Neural cell (in vitro differentiated cells): ENCODE measurements at regions not wholly inside any gene's neighbourhood (a gene's known extent, or its start where the extent isn't known, plus 50 kb on each side); places are given as distances from the start of the nearest gene placed in this dataset.

Experiments
- H2AFZ ChIP-seq: fragments of 200-600, 300-800 bp; sonication (generic), shearing (Covaris generic); 2 replicates; pipeline ENCODE4 v1.6.0; 2014; ENCODE audit warnings: low read depth, mild to moderate bottlenecking, antibody characterized with exemption, low read length, moderate library complexity
- H3F3A ChIP-seq: fragments of 200-600 bp; shearing (Covaris generic); 2 replicates; pipeline ENCODE4 v1.6.1; 2016; ENCODE audit warnings: mild to moderate bottlenecking, moderate library complexity, mixed read lengths, antibody characterized with exemption, low read length; ENCODE audit not compliant: insufficient read depth, poor library complexity, severe bottlenecking
- H3K27ac ChIP-seq: fragments of 200-600, 300-800 bp; sonication (generic), shearing (Covaris generic); 2 replicates; pipeline ENCODE4 v1.5.1; 2014; ENCODE audit warnings: mild to moderate bottlenecking, low read length, moderate library complexity
- H3K27me3 ChIP-seq: fragments of 300-800, 200-600 bp; sonication (generic), shearing (Covaris generic); 2 replicates; pipeline ENCODE4 v1.6.0; 2014; ENCODE audit warnings: mild to moderate bottlenecking, low read depth, low read length, moderate library complexity; ENCODE audit not compliant: insufficient read depth
- H3K36me3 ChIP-seq: fragments of 300-800, 200-600 bp; sonication (generic), shearing (Covaris generic); 2 replicates; pipeline ENCODE4 v1.5.1; 2014; ENCODE audit warnings: mild to moderate bottlenecking, antibody characterized with exemption, low read length, moderate library complexity; ENCODE audit not compliant: insufficient read depth
- H3K4me2 ChIP-seq: fragments of 300-800, 200-600 bp; sonication (generic), shearing (Covaris generic); 2 replicates; pipeline ENCODE4 v1.6.0; 2014; ENCODE audit warnings: mild to moderate bottlenecking, low read length
- H3K4me3 ChIP-seq: fragments of 300-800, 200-600 bp; sonication (generic), shearing (Covaris generic); 2 replicates; pipeline ENCODE4 v1.5.1; 2014; ENCODE audit warnings: mild to moderate bottlenecking, low read length, moderate library complexity
- H3K79me2 ChIP-seq: fragments of 200-600 bp; shearing (Covaris generic); replicated peaks from 2 replicates; pipeline ENCODE4 v1.6.0; 2014; ENCODE audit warnings: mild to moderate bottlenecking, low read length, moderate library complexity; ENCODE audit not compliant: insufficient read depth
- H3K9ac ChIP-seq: fragments of 300-800, 200-600 bp; sonication (generic), shearing (Covaris generic); 2 replicates; pipeline ENCODE4 v1.6.1; 2016; ENCODE audit warnings: mild to moderate bottlenecking, low read length, mixed read lengths
- H3K9me2 ChIP-seq: fragments of 200-600 bp; shearing (Covaris generic); 2 replicates; pipeline ENCODE4 v1.6.1; 2016; ENCODE audit warnings: mild to moderate bottlenecking, low read length, mixed read lengths; ENCODE audit not compliant: insufficient read depth
- H3K9me3 ChIP-seq: fragments of 200-600, 300-800 bp; sonication (generic), shearing (Covaris generic); 2 replicates; pipeline ENCODE4 v1.6.1; 2016; ENCODE audit warnings: mild to moderate bottlenecking, mixed run types, low read length, moderate library complexity, mixed read lengths
- H4K20me1 ChIP-seq: fragments of 200-600 bp; shearing (Covaris generic); 2 replicates; pipeline ENCODE4 v1.6.1; 2016; ENCODE audit warnings: mild to moderate bottlenecking, mixed run types; ENCODE audit not compliant: insufficient read depth
- CTCF ChIP-seq: fragments of 450-650 bp; IDR thresholded peaks from 2 replicates; pipeline ENCODE4 v1.5.1; 2014; ENCODE audit warnings: antibody characterized with exemption, mild to moderate bottlenecking, moderate library complexity; ENCODE audit not compliant: poor library complexity, severe bottlenecking
- EP300 ChIP-seq: fragments of 450-650 bp; conservative IDR thresholded peaks from 2 replicates; pipeline ENCODE4 v1.6.1; 2014; ENCODE audit warnings: antibody characterized with exemption, mild to moderate bottlenecking, moderate library complexity; ENCODE audit not compliant: poor library complexity, severe bottlenecking
- EZH2 ChIP-seq: fragments of 200-600, 300-800 bp; shearing (Covaris generic), sonication (generic); IDR thresholded peaks from 2 replicates; pipeline ENCODE4 v1.6.1; 2014; ENCODE audit warnings: antibody characterized with exemption, low read length, borderline replicate concordance, mild to moderate bottlenecking; ENCODE audit not compliant: insufficient read depth, poor library complexity, severe bottlenecking
- MXI1 ChIP-seq: fragments of 450-650 bp; conservative IDR thresholded peaks from 2 replicates; pipeline ENCODE4 v1.6.1; 2014; ENCODE audit warnings: antibody characterized with exemption, mild to moderate bottlenecking; ENCODE audit not compliant: poor library complexity, severe bottlenecking
- POLR2AphosphoS5 ChIP-seq: IDR thresholded peaks from 2 replicates; pipeline ENCODE4 v1.6.1; 2012
- RAD21 ChIP-seq: fragments of 450-650 bp; conservative IDR thresholded peaks from 2 replicates; pipeline ENCODE4 v1.6.1; 2014; ENCODE audit warnings: antibody characterized with exemption, mild to moderate bottlenecking, moderate library complexity
- REST ChIP-seq: IDR thresholded peaks from 2 replicates; pipeline ENCODE4 v1.6.1; 2012; ENCODE audit warnings: borderline replicate concordance
- SMC3 ChIP-seq: fragments of 450-650 bp; conservative IDR thresholded peaks from 2 replicates; pipeline ENCODE4 v1.6.1; 2014; ENCODE audit warnings: antibody characterized with exemption, mild to moderate bottlenecking, moderate library complexity; ENCODE audit not compliant: poor library complexity
- TAF1 ChIP-seq: IDR thresholded peaks from 2 replicates; pipeline ENCODE4 v1.6.1; 2012; ENCODE audit warnings: low read depth

GRCh38 chr13:99722338-99722818 lies 221.1 kb downstream of the TM9SF2 start:
- no peaks in the 10 kb centered on the region for H3K79me2 ChIP-seq
- no peaks in the 10 kb centered on the region for H3K36me3 ChIP-seq
- no peaks in the 10 kb centered on the region for H3K9me2 ChIP-seq
- no peak overlapping the region for H2AFZ ChIP-seq
- no peak overlapping the region for H3K4me2 ChIP-seq
- no peaks in the 10 kb centered on the region for H4K20me1 ChIP-seq
- H3K9me3 ChIP-seq = no peaks in the 10 kb centered on the region
- TF ChIP-seq TAF1 (no peak), POLR2AphosphoS5 (no peak)
- H3K9ac ChIP-seq = no peak overlapping the region
- no peaks in the 10 kb centered on the region for H3K27me3 ChIP-seq
- no peak overlapping the region for H3K4me3 ChIP-seq
- H3K27ac ChIP-seq = peak overlapping the region; percentile 15
- no peaks in the 10 kb centered on the region for H3F3A ChIP-seq

- Histone ChIP-seq H3K9me2 (no peaks in the 10 kb centered on the region), H2AFZ (no peak overlapping the region), H3K36me3 (no peaks in the 10 kb centered on the region), H4K20me1 (no peaks in the 10 kb centered on the region), H3K9ac (no peak overlapping the region), H3F3A (no peaks in the 10 kb centered on the region), H3K27ac (no peak overlapping the region), H3K79me2 (no peaks in the 10 kb centered on the region), H3K27me3 (no peaks in the 10 kb centered on the region), H3K4me3 (no peak overlapping the region), H3K4me2 (no peak overlapping the region), H3K9me3 (no peaks in the 10 kb centered on the region)
- TF ChIP-seq REST (no peak), EZH2 (no peak), RAD21 (no peak), CTCF (no peak), POLR2AphosphoS5 (no peak), MXI1 (no peak), TAF1 (no peak), SMC3 (no peak), EP300 (no peak)
Observed at GRCh38 chr13:99721606-99722337, 220.5 kb downstream of the TM9SF2 start.
